ENCODE measurements at regions not wholly inside any gene's neighbourhood (a gene's known extent, or its start where the extent isn't known, plus 50 kb on each side); places are given as distances from the start of the nearest gene placed in this dataset.
"Not testable (repeated sequence)": the region's sequence is repeated elsewhere in the genome, so short reads cannot be mapped to it uniquely, and the experiment has no call there.

DNA sequence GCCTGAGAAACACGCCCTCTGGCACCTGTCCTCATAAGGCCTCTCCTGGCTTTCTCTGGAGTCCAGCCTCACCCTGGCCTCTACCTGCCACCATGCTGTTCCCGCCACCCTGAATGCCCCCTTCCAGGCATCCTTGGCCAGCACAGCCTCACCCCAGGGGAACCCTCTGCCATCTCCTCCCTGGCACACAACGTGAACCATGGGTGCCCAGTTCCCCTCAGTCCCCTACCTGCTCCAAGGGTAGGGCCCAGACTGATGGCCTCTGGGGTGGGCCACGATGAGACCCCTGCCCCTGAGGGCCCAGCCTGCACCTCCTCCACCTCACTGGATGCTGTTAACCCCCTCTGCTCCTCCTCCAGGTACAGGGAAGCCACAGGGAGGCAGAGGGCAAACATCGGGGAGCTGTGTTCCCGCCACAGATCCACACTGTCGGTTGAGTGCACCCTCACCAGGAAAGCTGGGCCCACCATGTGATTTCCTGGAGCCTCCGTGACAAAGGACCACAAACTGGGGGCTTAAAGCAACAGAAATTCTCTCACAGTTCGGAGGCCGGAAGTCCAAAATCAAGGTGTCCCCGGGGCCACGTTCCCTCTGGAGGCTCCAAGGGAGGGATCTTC, 169.6 kb downstream of the BRD1 start:
- no peak for FAIRE-seq

DNA sequence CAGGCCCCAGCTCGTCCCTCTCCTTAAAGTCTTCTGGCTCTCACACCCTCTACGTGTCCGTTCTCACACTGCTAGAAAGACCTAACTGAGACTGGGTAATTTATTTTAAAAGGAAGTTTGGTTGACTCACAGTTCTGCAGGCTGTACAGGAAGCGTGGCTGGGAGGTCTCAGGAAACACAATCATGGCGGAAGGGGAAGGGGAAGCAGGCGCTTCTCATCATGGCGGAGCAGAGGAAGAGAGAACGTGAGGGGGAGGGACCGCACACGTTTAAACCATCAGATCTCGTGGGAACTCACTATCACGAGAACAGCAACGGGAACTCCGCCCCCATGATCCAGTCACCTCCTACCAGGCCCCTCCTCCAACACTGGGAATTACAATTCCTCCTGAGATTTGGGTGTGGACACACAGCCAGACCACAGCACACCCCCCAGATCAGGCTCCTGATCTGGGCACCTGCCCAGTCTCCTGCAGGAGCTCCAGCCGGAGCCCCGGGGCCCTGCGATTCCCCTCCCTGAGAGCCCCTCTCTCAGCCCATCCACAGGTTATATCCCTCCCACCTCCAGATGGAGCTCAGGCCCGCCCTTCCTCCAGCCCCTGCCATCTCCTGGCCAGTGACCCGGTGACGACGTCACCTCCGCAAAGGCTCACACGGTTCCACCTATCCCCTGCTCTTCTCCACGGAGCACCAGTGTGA, 170.2 kb downstream of the BRD1 start:
- no peak for FAIRE-seq

DNA sequence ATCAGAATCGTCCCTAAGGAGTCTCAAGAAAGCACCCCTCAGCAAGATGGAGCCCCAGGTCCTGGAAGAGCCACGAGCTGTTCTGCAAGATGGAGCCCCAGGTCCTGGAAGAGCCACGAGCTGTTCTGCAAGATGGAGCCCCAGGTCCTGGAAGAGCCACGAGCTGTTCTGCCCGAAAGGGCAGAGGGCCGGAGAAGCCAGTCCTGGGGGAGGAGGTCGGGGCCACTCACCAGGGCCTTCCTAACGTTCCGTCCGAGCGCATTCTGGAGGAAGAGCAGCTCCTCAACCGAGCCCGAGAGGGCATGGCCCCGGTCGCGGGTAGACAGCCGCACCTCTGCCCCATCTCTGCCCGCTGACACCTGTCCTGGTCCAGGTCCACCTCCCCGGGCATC, 170.8 kb downstream of the BRD1 start:
- FAIRE-seq = not testable (repeated sequence)

DNA sequence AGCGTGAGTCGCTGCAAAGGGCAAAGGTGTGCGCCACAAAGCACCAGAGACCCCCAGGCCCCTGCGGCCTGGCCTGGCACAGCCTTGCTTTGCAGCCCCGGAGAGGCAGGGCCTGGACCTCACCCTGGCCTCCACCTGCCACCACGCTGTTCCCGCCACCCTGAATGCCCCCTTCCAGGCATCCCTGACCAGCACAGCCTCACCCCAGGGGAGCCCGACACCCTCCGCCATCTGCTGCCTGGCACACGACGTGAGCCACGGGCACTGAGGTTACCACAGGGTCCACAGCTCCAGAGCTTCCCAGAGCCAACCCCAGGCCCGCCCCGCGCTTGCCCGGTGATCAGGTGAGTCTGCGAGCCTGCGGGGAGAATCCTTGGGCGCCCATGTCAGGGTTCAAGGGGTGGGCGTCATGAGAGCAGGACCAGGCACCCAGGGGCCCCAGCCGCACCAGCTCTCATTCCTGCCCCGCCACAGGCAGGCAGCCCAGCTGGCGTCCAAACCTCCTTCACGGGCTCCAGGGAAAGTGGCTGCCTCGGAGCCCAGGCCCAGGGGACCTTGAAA, 171.3 kb downstream of the BRD1 start:
- no peak for FAIRE-seq

DNA sequence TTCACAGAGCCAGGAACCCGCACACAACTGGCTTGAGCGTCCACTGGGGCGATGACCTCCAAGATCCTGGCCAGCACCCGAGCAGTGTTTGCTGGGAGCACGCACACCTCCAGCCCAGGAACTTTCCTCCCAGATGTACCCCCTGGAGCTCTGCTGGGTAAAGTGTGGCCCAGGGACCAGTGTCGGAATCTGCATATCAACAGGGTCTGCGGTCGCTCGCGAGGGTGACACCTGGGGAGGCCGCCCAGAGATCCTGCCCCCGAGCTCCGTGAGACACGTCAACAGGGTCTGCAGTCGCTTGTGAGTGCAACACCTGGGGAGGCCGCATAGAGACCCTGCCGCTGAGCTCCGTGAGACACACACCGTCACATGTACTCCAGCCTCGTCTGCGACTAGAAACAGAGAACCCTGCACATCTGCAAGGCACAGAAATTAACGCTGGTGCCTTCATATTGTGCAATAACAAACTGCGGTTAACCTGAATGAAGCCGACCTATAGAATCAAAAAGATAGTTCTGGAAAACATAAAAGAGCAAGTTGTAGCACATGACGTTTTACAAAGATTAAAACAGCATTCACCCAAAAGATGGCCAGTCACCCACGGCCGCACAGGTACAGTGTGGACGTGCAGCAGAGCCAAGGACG, 172.4 kb downstream of the BRD1 start:
- FAIRE-seq = no peak

DNA sequence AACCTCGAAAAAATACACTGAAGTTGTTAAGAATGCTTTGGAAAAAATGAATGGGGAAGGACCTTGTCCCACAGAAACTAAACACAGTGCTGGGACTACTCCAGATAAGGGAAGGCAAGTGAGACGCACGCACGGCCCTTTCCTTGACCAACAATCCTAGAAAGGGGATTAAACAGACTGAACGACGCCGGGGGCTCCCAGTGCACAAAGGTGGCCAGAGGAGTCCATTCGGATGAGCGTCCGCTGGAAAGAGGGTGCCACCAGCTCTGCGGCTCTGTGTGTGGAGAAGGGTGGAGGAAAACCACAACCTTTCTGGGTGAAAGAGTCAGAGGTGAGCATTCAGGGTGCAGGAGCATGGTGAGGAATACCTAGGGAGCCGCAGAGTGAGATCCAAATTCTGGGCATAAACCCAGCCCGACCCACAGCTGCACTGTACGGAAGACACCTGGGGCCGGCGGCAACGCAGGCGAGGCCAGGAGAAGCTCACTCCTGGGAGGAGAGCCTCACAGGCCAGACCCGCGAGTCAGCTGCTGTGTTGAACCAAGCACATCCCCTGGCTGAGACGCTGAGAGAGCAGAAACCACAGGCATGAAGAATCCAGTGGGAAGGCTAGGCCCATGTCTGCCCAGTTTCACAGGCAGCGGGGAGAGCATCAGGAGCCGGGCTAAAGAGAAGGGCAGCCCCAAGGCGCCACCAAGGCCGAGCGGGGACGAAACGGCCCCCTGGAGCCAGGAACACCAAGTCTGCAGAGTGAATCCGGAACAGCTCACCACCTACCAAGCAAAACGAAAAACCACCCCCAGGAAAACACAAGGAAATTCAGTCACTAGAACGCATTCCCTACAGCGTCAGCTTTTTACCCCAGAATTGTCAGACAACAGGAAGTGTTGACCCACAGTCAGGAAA, 177.1 kb downstream of the BRD1 start:
- no peak for FAIRE-seq

DNA sequence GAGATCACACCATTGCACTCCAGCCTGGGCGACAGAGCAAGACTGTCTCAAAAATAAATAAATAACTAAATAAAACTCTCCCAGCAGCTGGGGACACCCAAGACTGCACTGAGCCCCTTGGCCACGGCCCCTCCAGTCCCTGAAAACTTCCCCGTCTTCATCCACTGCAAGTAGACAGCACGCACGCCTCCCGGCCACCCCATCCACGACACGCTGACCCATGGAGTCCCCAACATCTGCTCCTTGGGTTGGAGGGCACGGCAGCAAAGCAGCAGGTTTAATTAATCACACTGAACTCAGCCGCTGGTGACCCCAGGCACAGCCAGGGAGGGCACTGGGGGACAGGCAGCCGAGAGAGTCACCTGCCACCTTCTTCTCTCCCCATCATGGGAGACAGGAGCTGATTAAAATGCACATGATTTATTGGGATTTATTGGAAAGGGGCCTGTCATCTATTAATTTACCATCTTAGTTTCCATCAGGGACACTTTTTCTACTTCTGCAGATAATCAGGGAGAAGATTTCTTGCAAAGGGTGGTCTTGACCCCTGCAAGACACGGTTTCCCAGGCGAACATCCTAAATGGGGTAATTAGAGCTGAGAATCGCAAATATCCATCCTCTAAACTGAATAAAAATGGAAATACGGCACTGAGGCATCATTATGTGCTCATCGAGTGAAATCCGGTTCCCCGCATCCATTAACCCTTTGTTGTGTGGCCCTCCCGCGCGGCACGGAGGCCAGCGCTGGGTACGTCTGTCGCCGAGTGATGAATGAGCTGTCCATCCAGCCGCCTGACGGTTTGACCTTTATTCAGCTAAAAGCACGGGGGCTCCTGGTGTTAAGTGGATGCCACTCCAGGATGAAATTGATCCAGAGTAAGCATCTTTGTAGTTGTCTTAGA, 178.3 kb downstream of the BRD1 start:
- no peak for FAIRE-seq

DNA sequence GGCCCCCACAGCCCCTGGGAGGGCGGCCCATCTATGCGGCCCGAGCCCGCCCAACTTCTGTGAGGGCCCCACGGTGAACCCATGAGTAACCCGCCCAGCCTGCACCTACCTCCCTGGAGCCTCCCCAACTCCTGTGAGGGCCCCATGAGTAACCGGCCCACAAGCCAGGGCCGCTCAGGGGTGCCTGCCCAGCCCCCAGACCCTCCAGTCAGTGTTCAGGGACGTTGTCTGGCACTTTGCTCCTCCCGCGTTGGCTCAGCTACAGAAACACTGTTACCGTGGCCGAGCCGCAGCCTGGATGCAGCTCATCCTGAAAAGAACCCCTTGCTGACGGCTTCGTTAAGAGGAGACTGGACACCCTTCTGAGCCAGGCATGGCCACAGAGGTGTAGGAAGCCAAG, 179.6 kb downstream of the BRD1 start:
- no peak for FAIRE-seq

DNA sequence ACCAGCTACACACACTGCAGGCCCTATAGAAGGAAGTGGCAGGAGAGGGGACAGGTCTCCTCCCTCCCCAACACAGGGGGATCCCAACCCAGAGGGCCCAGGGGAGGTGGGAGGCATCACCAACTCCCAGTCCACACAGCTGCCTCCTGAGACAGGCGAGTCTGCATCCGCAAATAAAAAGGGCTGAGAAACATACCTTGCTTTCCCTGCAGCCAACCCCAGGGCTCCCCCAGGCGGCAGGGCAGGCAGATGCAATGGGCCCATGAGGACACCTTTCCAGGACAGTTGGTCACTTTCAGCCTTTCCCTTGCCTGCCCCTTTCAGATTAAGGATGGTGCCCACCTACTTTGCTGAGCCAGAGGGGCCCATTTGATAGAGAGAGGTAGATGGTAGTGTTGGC, 180.0 kb downstream of the BRD1 start:
- no peak for FAIRE-seq

DNA sequence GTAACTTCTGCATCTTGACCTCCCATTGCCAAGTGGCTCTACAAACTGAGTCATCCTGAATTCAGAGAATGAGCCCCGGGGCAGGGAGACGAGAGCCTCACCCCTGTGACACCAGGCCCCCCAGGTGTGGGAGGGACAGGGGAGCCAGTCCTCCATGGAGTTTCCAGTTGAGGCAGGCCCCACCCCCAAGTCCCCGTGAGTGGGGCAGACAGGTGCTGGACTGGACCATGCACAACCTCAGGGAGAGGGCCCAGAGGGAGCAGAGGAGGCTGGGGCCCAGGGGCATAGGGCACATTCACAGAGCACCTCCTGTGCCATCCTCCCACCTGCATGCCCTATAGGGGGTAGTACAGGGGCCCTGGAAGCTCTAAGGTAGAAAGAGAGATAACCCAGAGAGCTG, 180.8 kb downstream of the BRD1 start:
- no peak for FAIRE-seq

DNA sequence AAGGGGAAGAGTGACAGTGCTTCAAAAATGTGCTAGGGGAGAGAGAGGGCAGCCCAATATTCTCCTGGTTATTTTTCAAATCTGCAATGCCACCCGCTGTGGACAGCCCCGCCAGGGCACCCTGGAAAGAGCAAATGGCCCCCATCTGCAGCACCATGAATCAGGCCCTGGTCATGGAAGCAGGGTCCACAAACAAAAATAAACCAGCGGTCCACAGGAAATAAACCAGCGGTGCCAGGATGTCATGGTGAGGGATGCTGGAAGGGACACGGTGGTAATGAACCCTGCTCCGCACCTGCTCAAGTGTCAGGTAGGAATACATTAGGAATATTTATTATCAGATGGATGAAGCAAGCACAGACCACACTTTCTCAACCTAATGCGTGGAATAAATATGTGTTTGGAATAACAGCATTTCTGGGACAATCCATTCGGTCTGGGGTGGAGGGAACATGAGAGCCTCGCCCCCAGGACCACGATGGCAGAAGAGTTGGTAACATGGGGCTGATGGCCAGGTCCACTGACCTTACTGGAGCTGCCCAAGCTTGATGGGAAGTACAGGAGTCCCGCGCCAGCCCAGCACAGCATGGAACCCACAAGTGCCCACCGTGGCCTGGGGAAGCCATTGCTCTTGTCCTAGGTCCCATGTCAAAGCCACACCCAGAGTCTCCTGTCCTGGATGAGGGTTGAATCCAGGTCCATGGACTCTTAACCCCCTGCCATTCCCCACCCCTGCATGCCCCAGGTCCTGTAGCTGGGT, 181.7 kb downstream of the BRD1 start:
- no peak for FAIRE-seq

DNA sequence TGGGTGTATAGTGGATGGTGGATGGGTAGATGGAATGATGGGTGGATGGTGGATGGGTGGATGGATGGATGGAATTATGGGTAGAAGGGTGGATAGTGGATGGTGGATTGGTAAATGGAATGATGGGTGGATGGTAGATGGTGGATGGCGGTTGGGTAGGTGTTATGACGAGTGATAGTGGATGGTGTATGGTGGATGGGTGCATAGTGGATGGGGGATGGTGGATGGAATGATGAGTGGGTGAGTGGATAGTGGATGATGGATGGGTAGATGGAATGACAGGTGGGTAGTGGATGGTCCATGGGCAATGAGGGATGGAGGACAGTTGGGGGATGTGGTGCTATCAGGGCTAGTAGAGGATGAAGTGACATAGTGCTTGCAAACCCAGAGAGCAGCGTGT, 182.4 kb downstream of the BRD1 start:
- no peak for FAIRE-seq

DNA sequence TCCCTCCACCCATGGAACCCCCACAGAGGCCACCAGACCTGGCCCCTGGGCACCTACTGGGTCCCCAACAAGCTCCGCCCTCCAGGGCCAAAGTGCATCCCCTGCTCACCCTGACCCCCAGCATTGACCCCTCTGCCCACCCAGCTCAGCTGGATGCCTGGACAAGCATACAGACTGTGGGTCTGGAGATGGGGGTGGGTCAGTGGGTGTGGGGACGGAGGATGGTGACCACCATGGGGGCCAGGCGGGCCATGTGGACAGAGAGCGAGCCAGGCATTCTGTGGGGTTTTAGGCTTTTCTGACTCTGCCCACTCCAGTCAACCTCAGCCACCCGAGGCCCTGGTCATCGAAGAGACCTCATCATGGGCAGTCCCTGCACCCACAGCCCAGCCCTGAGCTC, 183.7 kb downstream of the BRD1 start:
- FAIRE-seq = no peak

DNA sequence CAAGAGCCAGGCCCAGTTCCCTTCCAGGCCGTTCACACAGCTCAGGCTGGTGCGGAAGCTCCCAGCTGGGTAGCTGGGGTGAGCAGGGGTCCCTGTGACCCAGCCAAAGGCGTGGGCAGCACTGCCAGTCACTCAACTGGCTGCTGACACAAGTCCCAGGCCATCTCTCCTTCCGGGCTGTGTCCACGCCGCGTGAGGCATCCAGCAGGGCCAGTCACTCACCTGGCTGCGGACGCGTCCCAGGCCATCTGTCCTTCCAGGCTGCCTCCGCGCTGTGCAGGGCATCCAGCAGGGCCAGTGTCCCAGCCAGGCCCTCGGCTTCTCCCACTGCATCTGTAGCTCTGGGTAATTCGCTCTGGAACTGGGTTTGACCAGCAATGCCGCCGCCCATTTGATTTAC, 184.2 kb downstream of the BRD1 start:
- FAIRE-seq = no peak

DNA sequence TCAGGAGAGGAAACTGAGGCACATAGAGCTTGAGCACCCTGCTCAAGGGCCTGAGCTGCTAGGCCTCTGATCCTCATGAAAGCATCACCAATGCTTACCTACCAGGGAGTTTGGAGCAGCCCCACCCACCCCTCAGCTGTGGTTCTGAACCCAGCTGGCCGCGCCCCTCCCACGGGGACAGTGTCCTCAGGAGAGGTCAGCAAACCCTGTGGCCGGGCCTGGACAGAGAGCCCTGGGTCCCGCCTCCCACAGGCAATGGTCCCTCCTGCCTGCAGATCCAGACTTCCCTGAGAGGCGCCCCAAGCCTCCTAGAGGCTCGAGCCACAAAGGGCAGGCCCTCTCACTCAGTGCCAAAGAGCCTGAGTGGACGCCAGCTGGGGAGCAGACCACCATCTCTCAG, 184.9 kb downstream of the BRD1 start:
- no peak for FAIRE-seq

DNA sequence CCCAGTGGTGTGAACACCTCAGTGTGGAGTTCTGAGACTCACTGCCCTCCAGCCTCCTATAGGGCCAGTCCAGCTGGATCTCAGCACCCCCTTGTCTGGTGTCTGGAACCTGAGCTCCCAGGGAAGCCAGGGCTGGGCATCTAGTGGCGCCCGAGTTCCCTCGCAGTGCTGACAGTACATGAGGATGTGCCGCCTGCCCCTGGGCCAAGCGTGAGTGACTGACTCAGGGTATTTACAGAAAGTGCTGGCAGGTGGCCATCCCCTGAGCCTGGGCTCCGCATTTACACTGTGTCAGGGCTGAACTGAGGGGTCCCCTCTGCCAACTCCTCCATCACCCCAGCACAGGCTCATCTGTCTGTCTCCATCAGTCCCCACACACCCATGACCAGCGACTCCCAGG, 185.3 kb downstream of the BRD1 start:
- FAIRE-seq = no peak

DNA sequence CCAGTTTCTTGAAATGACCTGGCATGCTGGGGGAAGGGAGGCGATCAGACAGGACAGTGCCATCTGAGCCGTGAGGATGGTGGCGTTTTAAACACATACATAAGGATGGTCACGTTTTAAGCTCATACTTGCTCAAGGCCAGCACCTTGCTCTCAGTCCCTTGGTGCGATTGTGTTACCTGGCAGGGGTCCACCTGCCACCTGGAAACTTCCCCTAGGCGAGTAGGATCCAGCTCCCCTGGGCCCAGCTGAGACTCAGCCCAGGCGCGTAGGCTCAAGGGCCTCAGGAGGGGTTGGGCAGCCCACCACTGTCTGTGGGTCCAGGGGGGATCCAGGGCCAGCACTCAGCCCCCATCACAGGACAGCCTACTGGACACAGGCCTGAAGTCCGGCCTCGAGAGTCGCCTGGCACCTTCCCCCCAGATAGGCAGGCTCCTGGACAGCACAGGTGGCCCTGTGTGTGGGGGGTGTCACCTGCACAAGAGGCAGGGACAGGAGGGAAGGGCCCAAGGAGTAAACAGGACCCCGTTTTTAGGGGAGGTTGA, 185.8 kb downstream of the BRD1 start:
- FAIRE-seq = no peak

DNA sequence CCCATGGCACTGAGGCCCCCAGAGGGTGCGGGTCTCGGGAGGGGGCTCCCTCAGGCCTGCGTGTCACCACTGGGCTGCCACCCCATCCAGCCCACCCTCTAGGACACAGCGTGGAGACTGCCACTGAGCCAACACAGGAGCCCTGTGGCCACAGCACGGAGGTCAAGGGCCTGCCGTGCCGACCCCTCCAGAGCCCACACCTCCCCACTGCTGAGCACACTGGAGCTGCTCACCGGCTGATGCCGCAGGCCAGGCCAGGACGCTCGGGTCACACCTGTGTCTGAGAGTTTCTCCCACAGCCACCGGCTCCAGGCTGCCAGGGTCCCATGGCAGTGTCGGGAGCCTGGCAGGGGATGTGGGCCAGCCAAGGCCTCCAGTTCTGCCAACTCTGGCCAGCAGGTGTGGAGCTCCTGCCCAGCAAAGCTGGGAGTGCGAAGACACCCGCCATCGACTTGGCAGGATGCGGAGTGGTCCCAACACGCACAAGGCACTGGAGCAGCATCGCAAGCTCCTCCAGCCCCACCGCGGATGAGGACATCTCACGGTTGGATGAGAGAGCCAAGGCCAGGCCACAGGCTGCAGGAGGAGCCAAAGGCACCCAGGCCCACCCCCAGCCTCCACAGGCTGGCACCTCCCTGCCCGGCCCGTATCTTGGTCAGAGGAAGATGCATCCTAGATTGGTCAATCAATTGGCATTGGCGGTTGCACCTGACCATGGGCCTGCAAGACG, 187.1 kb downstream of the BRD1 start:
- no peak for FAIRE-seq

DNA sequence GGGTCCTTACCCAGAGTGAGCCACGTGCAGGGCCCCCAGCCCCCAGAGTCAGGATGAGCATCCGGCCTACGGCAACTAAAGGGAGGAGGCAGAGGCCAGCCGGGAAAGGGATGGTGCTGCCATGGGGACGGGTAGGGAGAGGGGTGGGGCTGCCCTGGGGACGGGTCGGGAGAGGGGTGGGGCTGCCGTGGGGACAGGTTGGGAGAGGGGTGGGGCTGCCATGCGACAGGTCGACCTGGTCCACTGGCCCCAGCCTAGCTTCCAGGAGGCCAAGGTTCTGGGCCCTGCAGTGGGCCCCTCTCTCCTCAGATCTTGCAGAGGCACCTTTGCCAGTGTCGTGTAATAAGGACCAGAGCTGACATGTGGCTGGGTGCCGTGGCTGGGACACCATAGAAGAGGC, 187.7 kb downstream of the BRD1 start:
- no peak for FAIRE-seq

DNA sequence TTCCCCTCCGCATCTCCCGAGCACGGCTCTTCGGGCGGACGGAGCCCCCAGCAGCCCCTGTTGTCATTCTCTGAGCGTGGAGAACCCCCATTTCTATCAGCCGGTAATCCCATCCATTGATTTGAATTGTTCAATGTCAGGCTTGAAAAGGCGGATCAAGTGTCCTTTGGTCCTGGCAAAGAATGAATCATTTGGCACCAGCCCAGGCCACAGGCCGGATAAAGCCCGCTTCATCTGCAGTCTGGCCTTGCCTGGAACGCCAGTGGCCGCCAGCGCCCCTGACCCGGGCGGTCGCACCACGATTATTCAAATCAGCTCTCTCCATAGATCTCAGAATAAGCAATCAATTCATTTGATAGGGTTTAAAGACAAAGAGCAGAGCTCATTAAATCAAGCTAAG, 188.9 kb downstream of the BRD1 start:
- no peak for FAIRE-seq
